GM23338 (cell line): ENCODE measurements at regions not wholly inside any gene's neighbourhood (a gene's known extent, or its start where the extent isn't known, plus 50 kb on each side); places are given as distances from the start of the nearest gene placed in this dataset.

ENCODE experiments used
- ATAC-seq: fragments of 200-7000 bp; cut with Tn5 transposase; 3 replicates; pipeline ENCODE4 v1.9.1; 2020
- DNase-seq: peaks from one replicate; pipeline ENCODE4 v3.0.0-alpha.2; 2015; ENCODE audit warnings: low spot score
- H2AFZ ChIP-seq: fragments of 200-600 bp; sonication (generic); 2 replicates; pipeline ENCODE4 v1.8.0; 2016; ENCODE audit warnings: antibody characterized with exemption, mild to moderate bottlenecking, moderate library complexity
- H3F3A ChIP-seq: fragments of 200-600 bp; sonication (generic); replicated peaks from 2 replicates; pipeline ENCODE4 v1.8.0; 2017; ENCODE audit warnings: antibody characterized with exemption, mixed run types, low read depth
- H3K27ac ChIP-seq: fragments of 200-600 bp; sonication (generic); 2 replicates; pipeline ENCODE4 v1.6.1; 2016; ENCODE audit warnings: low read depth
- H3K27me3 ChIP-seq: fragments of 200-600 bp; sonication (generic); 2 replicates; pipeline ENCODE4 v1.8.0; 2016; ENCODE audit warnings: mild to moderate bottlenecking, mixed run types, moderate library complexity; ENCODE audit not compliant: insufficient read depth
- H3K36me3 ChIP-seq: fragments of 200-600 bp; sonication (generic); 2 replicates; pipeline ENCODE4 v1.8.0; 2016; ENCODE audit warnings: mild to moderate bottlenecking; ENCODE audit not compliant: insufficient read depth
- H3K4me1 ChIP-seq: fragments of 200-600 bp; sonication (generic); 2 replicates; pipeline ENCODE4 v1.8.0; 2016; ENCODE audit warnings: mild to moderate bottlenecking, moderate library complexity; ENCODE audit not compliant: insufficient read depth
- H3K4me2 ChIP-seq: fragments of 200-600 bp; sonication (generic); 2 replicates; pipeline ENCODE4 v1.7.1; 2017; ENCODE audit warnings: mixed run types
- H3K4me3 ChIP-seq: fragments of 200-600 bp; sonication (generic); 2 replicates; pipeline ENCODE4 v1.6.1; 2016; ENCODE audit warnings: mixed run types
- H3K79me2 ChIP-seq: fragments of 200-600 bp; sonication (generic); replicated peaks from 2 replicates; pipeline ENCODE4 v1.8.0; 2017; ENCODE audit warnings: mild to moderate bottlenecking; ENCODE audit not compliant: insufficient read depth
- H3K9me2 ChIP-seq: fragments of 200-600 bp; sonication (generic); 2 replicates; pipeline ENCODE4 v1.8.0; 2017; ENCODE audit not compliant: insufficient read depth
- H4K20me1 ChIP-seq: fragments of 200-600 bp; sonication (generic); replicated peaks from 2 replicates; pipeline ENCODE4 v1.8.0; 2017; ENCODE audit warnings: mild to moderate bottlenecking; ENCODE audit not compliant: insufficient read depth
- H3K27ac Mint-ChIP-seq: 2 replicates; pipeline ENCODE4 v1.8.0; 2020; ENCODE audit warnings: inconsistent platforms, mild to moderate bottlenecking, moderate library complexity, mixed read lengths
- H3K27me3 Mint-ChIP-seq: 3 replicates; pipeline ENCODE4 v1.8.0; 2022; ENCODE audit warnings: low read depth, mild to moderate bottlenecking, moderate library complexity, mixed read lengths, inconsistent platforms; ENCODE audit not compliant: insufficient read depth, poor library complexity
- H3K36me3 Mint-ChIP-seq: 3 replicates; pipeline ENCODE4 v1.8.0; 2021; ENCODE audit warnings: low read depth, mild to moderate bottlenecking, inconsistent platforms, moderate library complexity, mixed read lengths
- H3K4me1 Mint-ChIP-seq: 3 replicates; pipeline ENCODE4 v1.8.0; 2020; ENCODE audit warnings: mild to moderate bottlenecking, inconsistent platforms, mixed read lengths
- H3K4me3 Mint-ChIP-seq: 3 replicates; pipeline ENCODE4 v1.8.0; 2021; ENCODE audit warnings: moderate library complexity, mild to moderate bottlenecking, inconsistent platforms, mixed read lengths
- H3K9me3 Mint-ChIP-seq: 3 replicates; pipeline ENCODE4 v1.8.0; 2020; ENCODE audit warnings: moderate library complexity, mild to moderate bottlenecking, inconsistent platforms, mixed read lengths
- CREB1 ChIP-seq: fragments of 250-450 bp; sonication (Bioruptor Pico); IDR thresholded peaks from 2 replicates; pipeline ENCODE4 v1.5.0; 2020; ENCODE audit warnings: low read depth, mild to moderate bottlenecking, moderate library complexity
- CTCF ChIP-seq, 2 experiments: fragments of 200-600 bp in 1 of 2; sonication (generic) in 1 of 2; conservative IDR thresholded peaks; 2 replicates each; pipeline versions ENCODE4 v1.5.1 to v1.6.1; 2016 to 2017; ENCODE audit warnings: antibody characterized with exemption in 2 of 2, low read depth in 2 of 2, mild to moderate bottlenecking in 2 of 2, moderate library complexity in 1 of 2
- ETS1 ChIP-seq: IDR thresholded peaks from 2 replicates; pipeline ENCODE4 v1.6.1; 2016; ENCODE audit warnings: antibody characterized with exemption
- EZH2 ChIP-seq: fragments of 200-600 bp; sonication (generic); IDR thresholded peaks from one replicate; pipeline ENCODE4 v1.8.0; 2017; ENCODE audit warnings: antibody characterized with exemption, mild to moderate bottlenecking, low read depth; ENCODE audit not compliant: unreplicated experiment
- EZH2phosphoT487 ChIP-seq: fragments of 200-600 bp; sonication (generic); IDR thresholded peaks from one replicate; pipeline ENCODE4 v1.8.1; 2018; ENCODE audit warnings: antibody characterized with exemption; ENCODE audit not compliant: unreplicated experiment
- JUNB ChIP-seq: IDR thresholded peaks from one replicate; pipeline ENCODE4 v1.6.1; 2016; ENCODE audit warnings: antibody characterized with exemption; ENCODE audit not compliant: unreplicated experiment
- NANOG ChIP-seq: IDR thresholded peaks from 2 replicates; pipeline ENCODE4 v1.6.1; 2016; ENCODE audit warnings: antibody characterized with exemption, borderline replicate concordance
- POLR2AphosphoS5 ChIP-seq: IDR thresholded peaks from 2 replicates; pipeline ENCODE4 v1.6.1; 2016; ENCODE audit warnings: antibody characterized with exemption, low read depth
- STAT1 ChIP-seq: IDR thresholded peaks from one replicate; pipeline ENCODE4 v1.6.1; 2016; ENCODE audit warnings: antibody characterized with exemption; ENCODE audit not compliant: unreplicated experiment
- ZNF114 ChIP-seq: fragments of 250-450 bp; sonication (Bioruptor Pico); IDR thresholded peaks from 2 replicates; pipeline ENCODE4 v1.5.0; 2020; ENCODE audit warnings: mild to moderate bottlenecking, moderate library complexity
- ZNF331 ChIP-seq: fragments of 250-450 bp; sonication (Bioruptor Pico); IDR thresholded peaks from 2 replicates; pipeline ENCODE4 v1.5.0; 2020; ENCODE audit warnings: low read depth, mild to moderate bottlenecking, moderate library complexity
- TF ChIP-seq, protein P1 (sequence below): fragments of 250-450 bp; sonication (Bioruptor Pico); IDR thresholded peaks from 2 replicates; pipeline ENCODE4 v1.5.0; 2020; ENCODE audit warnings: mild to moderate bottlenecking, moderate library complexity
- TF ChIP-seq, protein P2 (sequence below): IDR thresholded peaks from one replicate; pipeline ENCODE4 v1.6.1; 2018; ENCODE audit warnings: antibody characterized with exemption; ENCODE audit not compliant: unreplicated experiment

DNA sequence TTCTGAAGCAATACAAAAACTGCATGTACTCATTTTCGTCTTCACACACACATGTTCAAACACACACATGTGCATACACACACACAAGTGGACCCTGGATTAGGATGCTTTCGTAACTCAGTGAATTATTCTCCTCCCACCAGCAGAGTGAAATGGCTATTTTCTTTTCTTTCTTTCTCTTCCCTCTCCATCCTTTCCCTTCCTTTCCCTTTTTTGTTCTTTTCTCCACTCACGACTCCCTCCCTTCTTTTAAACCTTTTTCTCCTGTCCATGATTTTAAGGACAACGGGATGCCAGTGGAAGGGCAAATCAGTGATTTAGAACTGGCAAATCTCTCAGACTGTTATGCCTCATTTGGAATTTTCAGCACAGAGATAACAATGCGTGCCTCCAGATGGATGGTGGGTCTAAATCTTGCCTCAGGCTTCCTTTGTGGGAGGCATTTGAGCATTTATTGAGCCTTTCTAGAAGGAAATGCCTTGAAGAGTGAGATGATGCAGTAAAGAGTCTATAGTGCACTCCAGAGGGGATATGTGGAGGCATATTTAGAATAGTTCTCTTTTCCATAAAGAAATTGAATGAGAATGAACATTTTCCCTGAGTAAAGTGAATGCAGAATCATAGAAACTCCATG is 130.4 kb upstream of the SLC7A14 start:
- no peaks in the 10 kb centered on the region for H3F3A ChIP-seq
- H3K27me3 Mint-ChIP-seq, result no peaks in the 10 kb centered on the region
- no peaks in the 10 kb centered on the region for H3K4me1 Mint-ChIP-seq
- no peak overlapping the region for H3K4me2 ChIP-seq
- H3K27ac Mint-ChIP-seq, result no peak overlapping the region
- DNase-seq (no peak), ATAC-seq (no peak)
- no peak overlapping the region for H3K4me3 ChIP-seq
- TF ChIP-seq STAT1 (no peak), ETS1 (no peak), EZH2 (no peak), CTCF (conservative IDR thresholded peaks at IDR 0.05; ENCODE audit: low read depth in 2 of 2) (no peak), POLR2AphosphoS5 (no peak), ZNF331 (CRISPR knock-in tag) (no peak), NANOG (no peak), CREB1 (CRISPR knock-in tag) (no peak), ZNF114 (CRISPR knock-in tag) (no peak), EZH2phosphoT487 (no peak), JUNB (no peak)
- TF ChIP-seq, protein P1, sequence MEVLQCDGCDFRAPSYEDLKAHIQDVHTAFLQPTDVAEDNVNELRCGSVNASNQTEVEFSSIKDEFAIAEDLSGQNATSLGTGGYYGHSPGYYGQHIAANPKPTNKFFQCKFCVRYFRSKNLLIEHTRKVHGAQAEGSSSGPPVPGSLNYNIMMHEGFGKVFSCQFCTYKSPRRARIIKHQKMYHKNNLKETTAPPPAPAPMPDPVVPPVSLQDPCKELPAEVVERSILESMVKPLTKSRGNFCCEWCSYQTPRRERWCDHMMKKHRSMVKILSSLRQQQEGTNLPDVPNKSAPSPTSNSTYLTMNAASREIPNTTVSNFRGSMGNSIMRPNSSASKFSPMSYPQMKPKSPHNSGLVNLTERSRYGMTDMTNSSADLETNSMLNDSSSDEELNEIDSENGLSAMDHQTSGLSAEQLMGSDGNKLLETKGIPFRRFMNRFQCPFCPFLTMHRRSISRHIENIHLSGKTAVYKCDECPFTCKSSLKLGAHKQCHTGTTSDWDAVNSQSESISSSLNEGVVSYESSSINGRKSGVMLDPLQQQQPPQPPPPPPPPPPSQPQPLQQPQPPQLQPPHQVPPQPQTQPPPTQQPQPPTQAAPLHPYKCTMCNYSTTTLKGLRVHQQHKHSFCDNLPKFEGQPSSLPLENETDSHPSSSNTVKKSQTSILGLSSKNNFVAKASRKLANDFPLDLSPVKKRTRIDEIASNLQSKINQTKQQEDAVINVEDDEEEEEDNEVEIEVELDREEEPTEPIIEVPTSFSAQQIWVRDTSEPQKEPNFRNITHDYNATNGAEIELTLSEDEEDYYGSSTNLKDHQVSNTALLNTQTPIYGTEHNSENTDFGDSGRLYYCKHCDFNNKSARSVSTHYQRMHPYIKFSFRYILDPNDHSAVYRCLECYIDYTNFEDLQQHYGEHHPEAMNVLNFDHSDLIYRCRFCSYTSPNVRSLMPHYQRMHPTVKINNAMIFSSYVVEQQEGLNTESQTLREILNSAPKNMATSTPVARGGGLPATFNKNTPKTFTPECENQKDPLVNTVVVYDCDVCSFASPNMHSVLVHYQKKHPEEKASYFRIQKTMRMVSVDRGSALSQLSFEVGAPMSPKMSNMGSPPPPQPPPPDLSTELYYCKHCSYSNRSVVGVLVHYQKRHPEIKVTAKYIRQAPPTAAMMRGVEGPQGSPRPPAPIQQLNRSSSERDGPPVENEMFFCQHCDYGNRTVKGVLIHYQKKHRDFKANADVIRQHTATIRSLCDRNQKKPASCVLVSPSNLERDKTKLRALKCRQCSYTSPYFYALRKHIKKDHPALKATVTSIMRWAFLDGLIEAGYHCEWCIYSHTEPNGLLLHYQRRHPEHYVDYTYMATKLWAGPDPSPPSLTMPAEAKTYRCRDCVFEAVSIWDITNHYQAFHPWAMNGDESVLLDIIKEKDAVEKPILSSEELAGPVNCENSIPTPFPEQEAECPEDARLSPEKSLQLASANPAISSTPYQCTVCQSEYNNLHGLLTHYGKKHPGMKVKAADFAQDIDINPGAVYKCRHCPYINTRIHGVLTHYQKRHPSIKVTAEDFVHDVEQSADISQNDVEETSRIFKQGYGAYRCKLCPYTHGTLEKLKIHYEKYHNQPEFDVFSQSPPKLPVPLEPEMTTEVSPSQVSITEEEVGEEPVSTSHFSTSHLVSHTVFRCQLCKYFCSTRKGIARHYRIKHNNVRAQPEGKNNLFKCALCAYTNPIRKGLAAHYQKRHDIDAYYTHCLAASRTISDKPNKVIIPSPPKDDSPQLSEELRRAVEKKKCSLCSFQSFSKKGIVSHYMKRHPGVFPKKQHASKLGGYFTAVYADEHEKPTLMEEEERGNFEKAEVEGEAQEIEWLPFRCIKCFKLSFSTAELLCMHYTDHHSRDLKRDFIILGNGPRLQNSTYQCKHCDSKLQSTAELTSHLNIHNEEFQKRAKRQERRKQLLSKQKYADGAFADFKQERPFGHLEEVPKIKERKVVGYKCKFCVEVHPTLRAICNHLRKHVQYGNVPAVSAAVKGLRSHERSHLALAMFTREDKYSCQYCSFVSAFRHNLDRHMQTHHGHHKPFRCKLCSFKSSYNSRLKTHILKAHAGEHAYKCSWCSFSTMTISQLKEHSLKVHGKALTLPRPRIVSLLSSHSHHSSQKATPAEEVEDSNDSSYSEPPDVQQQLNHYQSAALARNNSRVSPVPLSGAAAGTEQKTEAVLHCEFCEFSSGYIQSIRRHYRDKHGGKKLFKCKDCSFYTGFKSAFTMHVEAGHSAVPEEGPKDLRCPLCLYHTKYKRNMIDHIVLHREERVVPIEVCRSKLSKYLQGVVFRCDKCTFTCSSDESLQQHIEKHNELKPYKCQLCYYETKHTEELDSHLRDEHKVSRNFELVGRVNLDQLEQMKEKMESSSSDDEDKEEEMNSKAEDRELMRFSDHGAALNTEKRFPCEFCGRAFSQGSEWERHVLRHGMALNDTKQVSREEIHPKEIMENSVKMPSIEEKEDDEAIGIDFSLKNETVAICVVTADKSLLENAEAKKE (CRISPR knock-in tag), result no peak
- TF ChIP-seq, protein P2, sequence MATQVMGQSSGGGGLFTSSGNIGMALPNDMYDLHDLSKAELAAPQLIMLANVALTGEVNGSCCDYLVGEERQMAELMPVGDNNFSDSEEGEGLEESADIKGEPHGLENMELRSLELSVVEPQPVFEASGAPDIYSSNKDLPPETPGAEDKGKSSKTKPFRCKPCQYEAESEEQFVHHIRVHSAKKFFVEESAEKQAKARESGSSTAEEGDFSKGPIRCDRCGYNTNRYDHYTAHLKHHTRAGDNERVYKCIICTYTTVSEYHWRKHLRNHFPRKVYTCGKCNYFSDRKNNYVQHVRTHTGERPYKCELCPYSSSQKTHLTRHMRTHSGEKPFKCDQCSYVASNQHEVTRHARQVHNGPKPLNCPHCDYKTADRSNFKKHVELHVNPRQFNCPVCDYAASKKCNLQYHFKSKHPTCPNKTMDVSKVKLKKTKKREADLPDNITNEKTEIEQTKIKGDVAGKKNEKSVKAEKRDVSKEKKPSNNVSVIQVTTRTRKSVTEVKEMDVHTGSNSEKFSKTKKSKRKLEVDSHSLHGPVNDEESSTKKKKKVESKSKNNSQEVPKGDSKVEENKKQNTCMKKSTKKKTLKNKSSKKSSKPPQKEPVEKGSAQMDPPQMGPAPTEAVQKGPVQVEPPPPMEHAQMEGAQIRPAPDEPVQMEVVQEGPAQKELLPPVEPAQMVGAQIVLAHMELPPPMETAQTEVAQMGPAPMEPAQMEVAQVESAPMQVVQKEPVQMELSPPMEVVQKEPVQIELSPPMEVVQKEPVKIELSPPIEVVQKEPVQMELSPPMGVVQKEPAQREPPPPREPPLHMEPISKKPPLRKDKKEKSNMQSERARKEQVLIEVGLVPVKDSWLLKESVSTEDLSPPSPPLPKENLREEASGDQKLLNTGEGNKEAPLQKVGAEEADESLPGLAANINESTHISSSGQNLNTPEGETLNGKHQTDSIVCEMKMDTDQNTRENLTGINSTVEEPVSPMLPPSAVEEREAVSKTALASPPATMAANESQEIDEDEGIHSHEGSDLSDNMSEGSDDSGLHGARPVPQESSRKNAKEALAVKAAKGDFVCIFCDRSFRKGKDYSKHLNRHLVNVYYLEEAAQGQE, result no peak
- H3K36me3 ChIP-seq, result no peaks in the 10 kb centered on the region
- no peaks in the 10 kb centered on the region for H3K27me3 ChIP-seq
- no peaks in the 10 kb centered on the region for H3K79me2 ChIP-seq
- H2AFZ ChIP-seq, result no peak overlapping the region
- no peaks in the 10 kb centered on the region; the same call in 2 of the 3 replicates for H3K9me3 Mint-ChIP-seq
- H3K4me3 Mint-ChIP-seq, result no peak overlapping the region
- H3K36me3 Mint-ChIP-seq, result no peaks in the 10 kb centered on the region
- H3K4me1 ChIP-seq, result no peaks in the 10 kb centered on the region
- no peak overlapping the region for H3K27ac ChIP-seq
- H3K9me2 ChIP-seq, result no peaks in the 10 kb centered on the region; the same call in 1 of the 2 replicates
- no peaks in the 10 kb centered on the region for H4K20me1 ChIP-seq
